Type B pancreatic cell (in vitro differentiated cells): ENCODE measurements at regions not wholly inside any gene's neighbourhood (a gene's known extent, or its start where the extent isn't known, plus 50 kb on each side); places are given as distances from the start of the nearest gene placed in this dataset.
"Not testable (repeated sequence)": the region's sequence is repeated elsewhere in the genome, so short reads cannot be mapped to it uniquely, and the experiment has no call there.

ENCODE experiments used
- DNase-seq: peaks from one replicate; pipeline ENCODE4 v3.0.0; 2021; ENCODE audit warnings: mixed read lengths; ENCODE audit not compliant: unreplicated experiment; ENCODE audit errors: extremely low spot score
- H3K27ac Mint-ChIP-seq: 2 replicates; pipeline ENCODE4 v1.8.0; 2021; ENCODE audit warnings: mild to moderate bottlenecking, mixed read lengths
- H3K27me3 Mint-ChIP-seq: 2 replicates; pipeline ENCODE4 v1.8.0; 2021; ENCODE audit warnings: mixed read lengths
- H3K36me3 Mint-ChIP-seq: 2 replicates; pipeline ENCODE4 v1.8.0; 2021; ENCODE audit warnings: mixed read lengths
- H3K4me1 Mint-ChIP-seq: one replicate; pipeline ENCODE4 v1.8.0; 2021; ENCODE audit warnings: mixed read lengths; ENCODE audit not compliant: unreplicated experiment
- H3K4me3 Mint-ChIP-seq: 2 replicates; pipeline ENCODE4 v1.8.0; 2021; ENCODE audit warnings: mild to moderate bottlenecking, mixed read lengths
- H3K9me3 Mint-ChIP-seq: 2 replicates; pipeline ENCODE4 v1.8.0; 2021; ENCODE audit warnings: mixed read lengths
- CTCF ChIP-seq: fragments of 200-600 bp; sonication (generic); conservative IDR thresholded peaks from 2 replicates; pipeline ENCODE4 v1.5.0; 2021; ENCODE audit warnings: antibody characterized with exemption, mild to moderate bottlenecking

GRCh38 chr12:97984436-97984835, 521.8 kb downstream of the RMST start:
- TF ChIP-seq CTCF, result no peak

GRCh38 chr12:97984974-97985580, 522.5 kb downstream of the RMST start:
- Mint-ChIP-seq H3K27me3 (peaks cover 17% of the 10 kb centered on the region), H3K27ac (no peak overlapping the region), H3K4me3 (no peak overlapping the region), H3K4me1 (no peaks in the 10 kb centered on the region), H3K36me3 (no peaks in the 10 kb centered on the region), H3K9me3 (peaks cover 13% of the 10 kb centered on the region)
- no peak for DNase-seq
- no peak for TF ChIP-seq CTCF

More at GRCh38 chr12:97984436-97984835, 521.8 kb downstream of the RMST start:
- Mint-ChIP-seq H3K27me3 (peaks cover 17% of the 10 kb centered on the region), H3K4me3 (no peak overlapping the region), H3K27ac (no peak overlapping the region), H3K36me3 (no peaks in the 10 kb centered on the region), H3K9me3 (peaks cover 13% of the 10 kb centered on the region), H3K4me1 (no peaks in the 10 kb centered on the region)
- no peak for DNase-seq

- TF ChIP-seq CTCF, result no peak
- no peak for DNase-seq
- H3K4me3 Mint-ChIP-seq, result no peak overlapping the region
- peaks cover 18% of the 10 kb centered on the region for H3K27me3 Mint-ChIP-seq
- no peaks in the 10 kb centered on the region for H3K4me1 Mint-ChIP-seq
- H3K36me3 Mint-ChIP-seq, result no peaks in the 10 kb centered on the region
- peaks cover 13% of the 10 kb centered on the region for H3K9me3 Mint-ChIP-seq
- no peak overlapping the region for H3K27ac Mint-ChIP-seq
These were observed 523.2 kb downstream of the RMST start for GRCh38 chr12:97985834-97986233.

- not testable (repeated sequence) for H3K27ac Mint-ChIP-seq
These were observed 526.0 kb downstream of the RMST start for GRCh38 chr12:97988588-97988987.

GRCh38 chr12:97989366-97989940, 525.9 kb upstream of the TMPO start:
- DNase-seq, result no peak
- H3K9me3 Mint-ChIP-seq, result peaks cover 10% of the 10 kb centered on the region

More at GRCh38 chr12:97988588-97988987, 526.0 kb downstream of the RMST start:
- not testable (repeated sequence) for DNase-seq, H3K36me3 Mint-ChIP-seq, H3K4me1 Mint-ChIP-seq, H3K4me3 Mint-ChIP-seq
- H3K9me3 Mint-ChIP-seq, result peaks cover 10% of the 10 kb centered on the region
- H3K27me3 Mint-ChIP-seq, result peaks cover 23% of the 10 kb centered on the region

More at GRCh38 chr12:97989366-97989940, 525.9 kb upstream of the TMPO start:
- H3K4me1 Mint-ChIP-seq, result no peaks in the 10 kb centered on the region
- no peak overlapping the region for H3K4me3 Mint-ChIP-seq
- TF ChIP-seq CTCF, result no peak
- H3K36me3 Mint-ChIP-seq, result no peaks in the 10 kb centered on the region
- no peak overlapping the region for H3K27ac Mint-ChIP-seq
- peaks cover 23% of the 10 kb centered on the region for H3K27me3 Mint-ChIP-seq
